Peyer's patch (tissue), 4 donors: ENCODE measurements at regions not wholly inside any gene's neighbourhood (a gene's known extent, or its start where the extent isn't known, plus 50 kb on each side); places are given as distances from the start of the nearest gene placed in this dataset.
"Not testable (repeated sequence)": the region's sequence is repeated elsewhere in the genome, so short reads cannot be mapped to it uniquely, and the experiment has no call there.

ENCODE experiments used
- DNase-seq, 3 donors: peaks; one replicate each; pipeline ENCODE4 v3.0.0-alpha.2; 2017 to 2019
- H3K27ac ChIP-seq, 4 donors: fragments of 200-600 bp; sonication (generic); one replicate each; pipeline ENCODE4 v1.5.1; 2016 to 2019
- H3K27me3 ChIP-seq, 2 donors: fragments of 200-600 bp; sonication (generic); one replicate each; pipeline ENCODE4 v1.5.1; 2019
- H3K36me3 ChIP-seq, 3 donors: fragments of 200-600 bp; sonication (generic); one replicate each; pipeline ENCODE4 v1.5.1; 2016 to 2019
- H3K4me1 ChIP-seq, 4 donors: fragments of 200-600 bp; sonication (generic); one replicate each; pipeline ENCODE4 v1.5.1; 2016 to 2019
- H3K4me3 ChIP-seq, 4 donors: fragments of 200-600 bp; sonication (generic); 1 replicate in 3 of 4; 2 replicates in 1 of 4; pipeline ENCODE4 v1.5.1; 2016 to 2019; ENCODE audit warnings: mild to moderate bottlenecking in 1 of 4
- H3K9me3 ChIP-seq, 4 donors: fragments of 200-600 bp; sonication (generic); one replicate each; pipeline ENCODE4 v1.5.1; 2016 to 2019; ENCODE audit warnings: mild to moderate bottlenecking in 1 of 4
- CTCF ChIP-seq, 6 experiments: fragments of 450-650 bp in 4 of 6; fragments of 200-600 bp in 2 of 6; sonication (generic) in 1 of 6; IDR thresholded peaks; one replicate each; pipeline ENCODE4 v1.5.1; 2017 to 2019; ENCODE audit warnings: antibody characterized with exemption in 6 of 6, mild to moderate bottlenecking in 3 of 6, moderate library complexity in 1 of 6
- POLR2A ChIP-seq, 2 donors: fragments of 450-650 bp; IDR thresholded peaks; one replicate each; pipeline ENCODE4 v1.5.1; 2017; ENCODE audit warnings: antibody characterized with exemption in 2 of 2, mild to moderate bottlenecking in 2 of 2, moderate library complexity in 2 of 2

GRCh38 chr4:164081801-164082200, 587.3 kb downstream of the TMA16 start:
- DNase-seq = no peak
- no peaks in the 10 kb centered on the region for H3K36me3 ChIP-seq
- no peak for TF ChIP-seq CTCF (IDR thresholded peaks at IDR 0.05)
- no peak for TF ChIP-seq POLR2A (IDR thresholded peaks at IDR 0.05)
- H3K27me3 ChIP-seq = no peaks in the 10 kb centered on the region
- no peak overlapping the region for H3K4me3 ChIP-seq
- no peak overlapping the region for H3K27ac ChIP-seq
- H3K4me1 ChIP-seq = no peaks in the 10 kb centered on the region
- no peaks in the 10 kb centered on the region for H3K9me3 ChIP-seq

GRCh38 chr4:164087733-164088132, 593.2 kb downstream of the TMA16 start:
- Histone ChIP-seq H3K4me1 (no peaks in the 10 kb centered on the region), H3K27me3 (no peaks in the 10 kb centered on the region), H3K36me3 (no peaks in the 10 kb centered on the region), H3K4me3 (no peak overlapping the region), H3K9me3 (no peaks in the 10 kb centered on the region), H3K27ac (no peak overlapping the region)
- DNase-seq = no peak
- no peak for TF ChIP-seq CTCF (IDR thresholded peaks at IDR 0.05)
- TF ChIP-seq POLR2A (IDR thresholded peaks at IDR 0.05) = no peak

GRCh38 chr4:164095313-164096110, 601.0 kb downstream of the TMA16 start:
- DNase-seq = no peak

GRCh38 chr4:164096766-164097518, 602.5 kb downstream of the TMA16 start:
- no peak overlapping the region for H3K4me3 ChIP-seq
- DNase-seq = no peak
- H3K4me1 ChIP-seq = no peaks in the 10 kb centered on the region
- no peaks in the 10 kb centered on the region for H3K36me3 ChIP-seq
- no peaks in the 10 kb centered on the region for H3K27me3 ChIP-seq
- H3K27ac ChIP-seq = no peak overlapping the region
- TF ChIP-seq CTCF (IDR thresholded peaks at IDR 0.05) (no peak), POLR2A (IDR thresholded peaks at IDR 0.05) (no peak)
- no peaks in the 10 kb centered on the region for H3K9me3 ChIP-seq

More at GRCh38 chr4:164095313-164096110, 601.0 kb downstream of the TMA16 start:
- Histone ChIP-seq H3K27ac (no peak overlapping the region), H3K4me3 (no peak overlapping the region), H3K4me1 (no peaks in the 10 kb centered on the region), H3K27me3 (no peaks in the 10 kb centered on the region), H3K36me3 (no peaks in the 10 kb centered on the region), H3K9me3 (no peaks in the 10 kb centered on the region)
- TF ChIP-seq CTCF (IDR thresholded peaks at IDR 0.05) (no peak), POLR2A (IDR thresholded peaks at IDR 0.05) (no peak)

- H3K4me3 ChIP-seq, H3K36me3 ChIP-seq, H3K27me3 ChIP-seq, DNase-seq, H3K4me1 ChIP-seq, H3K9me3 ChIP-seq, H3K27ac ChIP-seq: not testable (repeated sequence)
Observed at GRCh38 chr4:164100741-164101365, 606.4 kb downstream of the TMA16 start.

- Histone ChIP-seq H3K9me3 (no peaks in the 10 kb centered on the region), H3K4me3 (no peak overlapping the region), H3K27ac (no peak overlapping the region), H3K36me3 (no peaks in the 10 kb centered on the region), H3K4me1 (no peaks in the 10 kb centered on the region), H3K27me3 (no peaks in the 10 kb centered on the region)
- no peak for DNase-seq
- TF ChIP-seq POLR2A (IDR thresholded peaks at IDR 0.05) (no peak), CTCF (IDR thresholded peaks at IDR 0.05) (no peak)
Observed at GRCh38 chr4:164108971-164109370, 614.5 kb downstream of the TMA16 start.
